22Rv1 (cell line): ENCODE measurements at regions not wholly inside any gene's neighbourhood (a gene's known extent, or its start where the extent isn't known, plus 50 kb on each side); places are given as distances from the start of the nearest gene placed in this dataset.

Experiments
- H3K27ac ChIP-seq: fragments of 450-650 bp; 2 replicates; pipeline ENCODE4 v1.5.1; 2017
- ZFX ChIP-seq: fragments of 450-650 bp; IDR thresholded peaks from 2 replicates; pipeline ENCODE4 v1.6.1; 2017; ENCODE audit warnings: antibody characterized with exemption, borderline replicate concordance
- TF ChIP-seq, protein P1 (sequence below): fragments of 450-650 bp; IDR thresholded peaks from 2 replicates; pipeline ENCODE4 v1.5.1; 2017; ENCODE audit warnings: mild to moderate bottlenecking

DNA sequence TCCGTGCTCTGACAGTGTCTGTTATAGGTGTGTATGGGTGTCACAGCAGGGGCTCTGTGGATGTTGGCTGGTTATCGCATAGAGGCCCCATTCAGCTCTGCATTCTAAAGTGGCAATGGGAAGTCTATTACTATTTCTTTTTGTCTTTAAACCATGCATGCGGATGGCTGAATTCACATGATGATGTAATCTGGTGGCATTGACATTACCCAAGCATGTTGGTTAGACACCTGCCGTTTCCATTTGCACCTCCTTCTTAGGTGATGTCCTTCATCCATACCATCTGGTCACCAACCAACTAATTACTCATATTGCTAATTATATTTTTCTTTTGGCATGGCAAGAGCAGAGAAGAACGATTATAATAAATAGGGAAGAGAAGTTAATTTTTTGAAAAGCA, 270.8 kb upstream of the RGS6 start:
- H3K27ac ChIP-seq: no peak overlapping the region
- TF ChIP-seq ZFX: no peak
- TF ChIP-seq, protein P1, sequence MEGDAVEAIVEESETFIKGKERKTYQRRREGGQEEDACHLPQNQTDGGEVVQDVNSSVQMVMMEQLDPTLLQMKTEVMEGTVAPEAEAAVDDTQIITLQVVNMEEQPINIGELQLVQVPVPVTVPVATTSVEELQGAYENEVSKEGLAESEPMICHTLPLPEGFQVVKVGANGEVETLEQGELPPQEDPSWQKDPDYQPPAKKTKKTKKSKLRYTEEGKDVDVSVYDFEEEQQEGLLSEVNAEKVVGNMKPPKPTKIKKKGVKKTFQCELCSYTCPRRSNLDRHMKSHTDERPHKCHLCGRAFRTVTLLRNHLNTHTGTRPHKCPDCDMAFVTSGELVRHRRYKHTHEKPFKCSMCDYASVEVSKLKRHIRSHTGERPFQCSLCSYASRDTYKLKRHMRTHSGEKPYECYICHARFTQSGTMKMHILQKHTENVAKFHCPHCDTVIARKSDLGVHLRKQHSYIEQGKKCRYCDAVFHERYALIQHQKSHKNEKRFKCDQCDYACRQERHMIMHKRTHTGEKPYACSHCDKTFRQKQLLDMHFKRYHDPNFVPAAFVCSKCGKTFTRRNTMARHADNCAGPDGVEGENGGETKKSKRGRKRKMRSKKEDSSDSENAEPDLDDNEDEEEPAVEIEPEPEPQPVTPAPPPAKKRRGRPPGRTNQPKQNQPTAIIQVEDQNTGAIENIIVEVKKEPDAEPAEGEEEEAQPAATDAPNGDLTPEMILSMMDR: no peak

DNA sequence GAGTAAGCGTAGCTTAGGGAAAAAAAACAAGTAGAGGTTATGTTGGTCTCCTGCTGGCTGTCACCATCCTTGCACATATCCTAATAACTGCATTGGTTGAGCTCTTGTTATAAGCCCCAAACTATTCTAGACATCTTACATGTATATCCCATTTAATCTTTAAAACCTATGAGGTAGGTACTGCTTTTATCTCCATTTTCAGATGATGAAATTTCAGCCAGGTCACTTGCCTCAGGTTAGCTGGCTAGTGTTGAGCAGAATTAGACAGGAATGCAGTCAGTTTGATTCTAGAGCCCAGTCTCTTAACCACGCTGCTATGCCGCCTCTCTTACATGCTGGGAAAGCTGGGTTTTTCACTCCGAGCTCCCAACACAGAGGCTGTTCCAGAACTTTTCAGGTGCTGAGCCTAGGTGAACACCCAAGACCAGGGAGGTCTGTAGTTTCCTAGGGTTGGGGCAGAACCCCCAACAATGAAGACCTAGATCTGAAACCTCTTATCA, 269.9 kb upstream of the RGS6 start:
- H3K27ac ChIP-seq: no peak overlapping the region
- TF ChIP-seq ZFX: no peak
- TF ChIP-seq, protein P1: no peak

DNA sequence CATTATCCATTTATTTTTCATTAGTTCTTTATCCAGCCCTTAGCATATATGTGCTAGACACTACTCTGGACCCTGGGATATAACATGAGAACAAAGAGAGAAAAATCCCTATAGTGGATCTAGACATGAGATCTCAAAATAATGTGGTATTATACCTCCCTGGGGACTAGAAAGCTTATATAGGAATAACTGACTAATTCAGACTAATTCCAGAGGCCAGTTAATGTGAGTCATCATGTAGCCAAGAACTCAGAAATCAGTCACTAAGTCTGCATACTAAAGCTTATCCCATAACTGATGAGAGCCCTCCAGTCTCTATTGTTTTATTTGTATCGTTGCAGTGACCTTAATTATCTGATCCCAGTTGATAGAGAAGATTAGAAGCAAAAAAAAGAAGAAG, 267.1 kb upstream of the RGS6 start:
- no peak overlapping the region for H3K27ac ChIP-seq
- TF ChIP-seq, protein P1: no peak
- TF ChIP-seq ZFX: no peak

DNA sequence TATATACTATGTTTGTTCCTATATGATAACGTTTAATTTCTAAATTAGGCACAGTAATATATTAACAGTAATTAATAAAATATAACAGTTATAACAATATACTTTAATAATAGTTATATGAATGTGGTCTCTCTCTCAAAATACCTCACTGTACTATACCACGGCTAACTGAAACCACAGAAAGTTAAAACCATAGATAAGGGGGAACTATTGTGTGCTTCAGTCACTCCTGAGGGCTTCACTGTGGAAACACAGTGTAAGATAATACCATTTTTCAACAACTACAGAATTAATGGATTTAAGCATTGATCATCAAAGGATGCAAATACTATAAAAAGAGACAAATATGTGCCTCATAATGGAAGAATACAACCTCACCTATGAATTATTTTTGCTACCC, 266.4 kb upstream of the RGS6 start:
- no peak overlapping the region for H3K27ac ChIP-seq
- TF ChIP-seq ZFX: no peak
- TF ChIP-seq, protein P1: no peak

DNA sequence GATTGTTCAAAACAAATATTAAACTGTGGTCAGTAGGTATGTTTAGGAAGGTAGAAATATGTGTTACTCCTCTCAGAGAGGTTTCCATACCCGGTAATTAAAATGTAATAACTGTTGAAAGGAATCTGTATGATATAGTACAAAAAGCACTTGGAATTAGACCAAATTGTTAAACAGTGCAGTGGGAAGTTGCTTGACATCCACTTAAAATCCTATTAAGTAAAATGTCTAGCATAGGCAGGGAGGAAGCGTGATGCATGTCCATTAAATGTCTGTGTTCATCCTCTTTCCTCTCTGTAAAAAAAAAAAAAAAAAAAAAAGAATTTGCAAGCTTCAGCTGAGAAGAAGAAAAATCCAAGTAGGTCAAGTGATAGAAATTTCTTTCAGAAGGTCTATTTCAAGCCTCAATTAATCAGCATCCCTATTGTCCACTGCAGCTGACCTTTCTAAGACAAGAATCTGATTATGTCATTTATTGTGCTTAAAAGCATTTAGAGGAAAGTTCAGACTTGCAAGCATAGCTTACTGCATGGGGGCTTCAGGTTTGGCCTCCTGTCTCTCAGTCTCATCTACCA, 265.6 kb upstream of the RGS6 start:
- H3K27ac ChIP-seq: no peak overlapping the region
- no peak for TF ChIP-seq ZFX
- TF ChIP-seq, protein P1: no peak

DNA sequence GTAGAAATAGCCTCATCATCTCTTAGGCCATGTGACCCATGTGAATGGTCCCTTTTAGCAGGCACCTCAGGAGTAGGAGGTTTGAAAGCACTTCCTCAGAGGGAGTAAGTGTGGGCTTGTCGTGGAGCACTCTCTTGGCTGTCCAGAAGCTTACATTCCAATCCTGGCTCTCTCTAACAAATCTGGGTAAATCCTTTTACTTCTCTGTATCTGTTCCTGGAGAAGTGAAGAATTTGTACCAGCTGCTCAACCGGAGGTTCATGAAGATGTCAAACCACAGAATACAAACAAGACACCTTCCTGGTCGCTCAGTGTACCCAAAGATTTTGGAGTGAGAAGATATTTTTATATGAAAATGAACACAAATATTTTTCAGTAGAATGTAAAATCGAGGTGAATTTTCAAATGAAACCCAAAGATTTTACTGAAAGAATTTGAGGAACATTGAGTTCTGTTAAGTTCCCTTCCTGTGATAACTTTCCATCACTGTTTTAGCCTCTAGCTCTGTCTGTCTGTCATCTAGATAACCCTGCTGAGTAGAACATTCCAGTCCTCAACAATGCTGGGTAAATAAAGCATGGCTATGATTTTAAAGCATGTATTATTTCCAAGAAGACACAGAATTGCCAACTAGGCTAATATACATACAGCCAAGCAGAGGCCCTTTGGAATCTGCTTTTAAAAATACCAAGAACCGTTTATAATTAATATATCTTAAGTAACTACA, 263.9 kb upstream of the RGS6 start:
- H3K27ac ChIP-seq: no peak overlapping the region
- TF ChIP-seq, protein P1: no peak

DNA sequence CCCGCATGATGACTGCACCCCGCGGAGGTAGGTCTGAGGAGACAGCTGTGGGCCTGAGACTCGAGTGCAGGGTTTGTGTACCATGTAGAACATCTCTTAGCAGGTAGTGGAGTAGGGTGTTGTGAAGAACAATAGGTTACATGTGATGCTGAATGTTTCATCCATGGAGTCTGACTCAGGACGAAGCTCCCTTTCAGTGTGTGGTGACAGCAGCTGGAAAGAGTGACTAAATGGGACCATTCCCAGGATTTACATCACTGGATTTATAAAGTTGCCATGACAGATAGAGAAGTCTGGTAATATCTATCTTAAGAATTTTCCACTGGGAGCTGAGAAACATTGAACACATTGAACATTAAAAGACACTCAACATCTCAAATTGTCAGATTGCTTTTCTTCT, 259.6 kb upstream of the RGS6 start:
- H3K27ac ChIP-seq: no peak overlapping the region
- TF ChIP-seq ZFX: no peak
- TF ChIP-seq, protein P1: no peak
